Hematopoietic multipotent progenitor cell treated with erythropoietin and hydrocortisone succinate and interleukin-3 and kit ligand, for 4 days (in vitro differentiated cells): ENCODE measurements at regions not wholly inside any gene's neighbourhood (a gene's known extent, or its start where the extent isn't known, plus 50 kb on each side); places are given as distances from the start of the nearest gene placed in this dataset.
A peak's percentile ranks its signal among the peaks of the same experiment; 100 is the strongest.
"Not testable (repeated sequence)": the region's sequence is repeated elsewhere in the genome, so short reads cannot be mapped to it uniquely, and the experiment has no call there.

Source experiments
- DNase-seq: peaks from one replicate; pipeline ENCODE4 v3.0.0-alpha.2; 2015

GRCh38 chr3:23710555-23710954, 95.2 kb upstream of the UBE2E1 start:
- DNase-seq = no peak

- no peak for DNase-seq
Observed at GRCh38 chr3:23711916-23712494, 93.8 kb upstream of the UBE2E1 start.

- no peak for DNase-seq
Observed at GRCh38 chr3:23712656-23713559, 92.8 kb upstream of the UBE2E1 start.

- no peak for DNase-seq
Observed at GRCh38 chr3:23713641-23714040, 92.1 kb upstream of the UBE2E1 start.

- DNase-seq = no peak
Observed at GRCh38 chr3:23720059-23720458, 85.7 kb upstream of the UBE2E1 start.

- DNase-seq = peak; percentile 6
Observed at GRCh38 chr3:23720885-23721284, 84.9 kb upstream of the UBE2E1 start.

GRCh38 chr3:23723141-23723540, 82.6 kb upstream of the UBE2E1 start:
- DNase-seq = no peak

GRCh38 chr3:23723930-23724329, 81.8 kb upstream of the UBE2E1 start:
- DNase-seq = peak; percentile 44

GRCh38 chr3:23726811-23727548, 78.8 kb upstream of the UBE2E1 start:
- peak; percentile 63 for DNase-seq

- no peak for DNase-seq
Observed at GRCh38 chr3:23728601-23729117, 77.1 kb upstream of the UBE2E1 start.

GRCh38 chr3:23729362-23729761, 76.4 kb upstream of the UBE2E1 start:
- DNase-seq = not testable (repeated sequence)

GRCh38 chr3:23734481-23734880, 71.3 kb upstream of the UBE2E1 start:
- DNase-seq = no peak

- DNase-seq = no peak
Observed at GRCh38 chr3:23735062-23735461, 70.7 kb upstream of the UBE2E1 start.

GRCh38 chr3:23735535-23736326, 70.0 kb upstream of the UBE2E1 start:
- DNase-seq = no peak

- no peak for DNase-seq
Observed at GRCh38 chr3:23738944-23739343, 66.8 kb upstream of the UBE2E1 start.

GRCh38 chr3:23739536-23739935, 66.2 kb upstream of the UBE2E1 start:
- DNase-seq = peak; percentile 72

GRCh38 chr3:23740517-23740965, 65.2 kb upstream of the UBE2E1 start:
- peak; percentile 54 for DNase-seq

GRCh38 chr3:23741036-23741706, 64.6 kb upstream of the UBE2E1 start:
- DNase-seq = no peak

GRCh38 chr3:23743141-23743784, 62.5 kb upstream of the UBE2E1 start:
- no peak for DNase-seq

GRCh38 chr3:23746441-23746840, 59.3 kb upstream of the UBE2E1 start:
- no peak for DNase-seq

- DNase-seq = no peak
Observed at GRCh38 chr3:23747841-23748240, 57.9 kb upstream of the UBE2E1 start.
